Hepatocyte (in vitro differentiated cells): ENCODE measurements at regions not wholly inside any gene's neighbourhood (a gene's known extent, or its start where the extent isn't known, plus 50 kb on each side); places are given as distances from the start of the nearest gene placed in this dataset.

Experiments used
- DNase-seq: peaks from one replicate; pipeline ENCODE4 v3.0.0-alpha.2; 2016; ENCODE audit warnings: low spot score
- H2AFZ ChIP-seq: fragments of 200-600 bp; sonication (generic); 2 replicates; pipeline ENCODE4 v1.6.0; 2016; ENCODE audit warnings: antibody characterized with exemption, mild to moderate bottlenecking
- H3K27ac ChIP-seq: fragments of 200-600 bp; sonication (generic); 2 replicates; pipeline ENCODE4 v1.5.1; 2016; ENCODE audit warnings: mild to moderate bottlenecking
- H3K27me3 ChIP-seq: fragments of 200-600 bp; sonication (generic); 2 replicates; pipeline ENCODE4 v1.6.1; 2016
- H3K36me3 ChIP-seq: fragments of 200-600 bp; sonication (generic); replicated peaks from 2 replicates; pipeline ENCODE4 v1.5.1; 2016; ENCODE audit warnings: low read depth; ENCODE audit not compliant: insufficient read depth
- H3K4me1 ChIP-seq: fragments of 200-600 bp; sonication (generic); 2 replicates; pipeline ENCODE4 v1.5.1; 2016; ENCODE audit warnings: mild to moderate bottlenecking, moderate library complexity; ENCODE audit not compliant: insufficient read depth
- H3K4me2 ChIP-seq: fragments of 200-600 bp; sonication (generic); 2 replicates; pipeline ENCODE4 v1.6.0; 2016
- H3K4me3 ChIP-seq: fragments of 200-600 bp; sonication (generic); 2 replicates; pipeline ENCODE4 v1.5.1; 2016; ENCODE audit warnings: mild to moderate bottlenecking
- H3K79me2 ChIP-seq: fragments of 200-600 bp; sonication (generic); 2 replicates; pipeline ENCODE4 v1.6.0; 2017; ENCODE audit warnings: mild to moderate bottlenecking
- H3K9me2 ChIP-seq: fragments of 200-600 bp; sonication (generic); replicated peaks from 2 replicates; pipeline ENCODE4 v1.6.0; 2017; ENCODE audit warnings: mild to moderate bottlenecking; ENCODE audit not compliant: insufficient read depth
- H3K9me3 ChIP-seq: fragments of 200-600 bp; sonication (generic); 2 replicates; pipeline ENCODE4 v1.5.1; 2016; ENCODE audit warnings: low read depth, mild to moderate bottlenecking
- H4K20me1 ChIP-seq: fragments of 200-600 bp; sonication (generic); 2 replicates; pipeline ENCODE4 v1.6.0; 2016; ENCODE audit warnings: mild to moderate bottlenecking; ENCODE audit not compliant: insufficient read depth, poor library complexity, severe bottlenecking
- EZH2 ChIP-seq: fragments of 200-600 bp; sonication (generic); IDR thresholded peaks from 2 replicates; pipeline ENCODE4 v1.6.1; 2016; ENCODE audit warnings: antibody characterized with exemption, mild to moderate bottlenecking, borderline replicate concordance
- EZH2phosphoT487 ChIP-seq: fragments of 200-600 bp; sonication (generic); IDR thresholded peaks from one replicate; pipeline ENCODE4 v1.6.1; 2018; ENCODE audit warnings: antibody characterized with exemption, mild to moderate bottlenecking, low read depth, moderate library complexity; ENCODE audit not compliant: unreplicated experiment, severe bottlenecking
- WGBS: methylation state at CpG from one replicate; pipeline ENCODE4 v1.1.6; 2016; ENCODE audit warnings: low lambda C conversion rate; ENCODE audit errors: missing lambda C conversion rate; 5-methylcytosine and 5-hydroxymethylcytosine counted together
- TF ChIP-seq, protein P1 (sequence below): fragments of 200-600 bp; sonication (generic); IDR thresholded peaks from 2 replicates; pipeline ENCODE4 v1.5.1; 2016; ENCODE audit warnings: antibody characterized with exemption, mild to moderate bottlenecking; ENCODE audit not compliant: poor library complexity

DNA sequence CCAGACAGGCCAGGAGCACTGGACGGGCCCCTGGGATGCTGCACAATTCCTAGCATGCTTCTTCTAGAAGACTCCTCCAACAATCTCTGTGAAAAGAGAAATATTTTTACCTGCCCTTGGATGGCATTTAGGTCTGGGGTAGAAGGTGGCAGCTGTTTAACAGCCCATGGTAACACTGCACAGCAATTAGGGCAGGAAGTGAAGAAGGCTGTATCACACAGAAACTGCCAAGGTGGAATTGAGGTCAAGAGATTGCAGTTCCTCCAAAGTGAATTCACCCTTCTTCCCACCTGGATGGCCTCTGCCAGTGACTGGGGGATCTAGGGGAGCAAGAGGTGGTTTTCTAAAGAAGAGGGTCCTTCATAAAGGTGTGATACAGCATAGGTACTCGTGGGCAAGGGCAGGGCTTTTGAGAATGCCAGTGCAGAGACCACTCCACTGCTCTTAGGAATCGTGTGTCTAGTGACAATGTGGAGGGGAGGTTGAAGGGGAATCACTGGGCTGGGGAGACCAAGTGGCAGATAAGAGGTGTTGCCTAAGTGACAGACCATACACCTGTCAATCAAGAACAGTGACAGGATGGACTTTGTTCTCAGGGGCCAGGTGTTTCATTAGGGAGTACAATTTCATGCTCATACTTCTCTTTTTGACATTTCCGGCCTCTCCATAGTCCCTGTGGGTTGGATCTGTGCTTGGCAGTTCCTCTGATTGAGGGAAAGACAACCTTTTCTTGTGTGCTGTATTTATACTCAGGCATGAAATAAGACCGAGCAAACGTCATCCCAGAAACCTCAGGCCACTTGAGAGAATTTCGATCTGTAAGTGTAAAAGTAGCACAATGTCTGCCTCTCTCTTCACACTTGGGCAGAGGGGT lies 83.5 kb upstream of the BCL6 start:
- Histone ChIP-seq H3K79me2 (no peaks in the 10 kb centered on the region), H3K27ac (peak overlapping the region; percentile 81), H3K4me1 (peaks cover 16% of the 10 kb centered on the region), H3K36me3 (no peaks in the 10 kb centered on the region), H3K4me2 (no peak overlapping the region), H3K27me3 (no peaks in the 10 kb centered on the region), H2AFZ (no peak overlapping the region), H4K20me1 (no peaks in the 10 kb centered on the region), H3K9me2 (no peaks in the 10 kb centered on the region), H3K9me3 (no peaks in the 10 kb centered on the region), H3K4me3 (no peak overlapping the region)
- peak; percentile 33 for DNase-seq
- TF ChIP-seq EZH2, result no peak
- TF ChIP-seq EZH2phosphoT487, result no peak
- TF ChIP-seq, protein P1, sequence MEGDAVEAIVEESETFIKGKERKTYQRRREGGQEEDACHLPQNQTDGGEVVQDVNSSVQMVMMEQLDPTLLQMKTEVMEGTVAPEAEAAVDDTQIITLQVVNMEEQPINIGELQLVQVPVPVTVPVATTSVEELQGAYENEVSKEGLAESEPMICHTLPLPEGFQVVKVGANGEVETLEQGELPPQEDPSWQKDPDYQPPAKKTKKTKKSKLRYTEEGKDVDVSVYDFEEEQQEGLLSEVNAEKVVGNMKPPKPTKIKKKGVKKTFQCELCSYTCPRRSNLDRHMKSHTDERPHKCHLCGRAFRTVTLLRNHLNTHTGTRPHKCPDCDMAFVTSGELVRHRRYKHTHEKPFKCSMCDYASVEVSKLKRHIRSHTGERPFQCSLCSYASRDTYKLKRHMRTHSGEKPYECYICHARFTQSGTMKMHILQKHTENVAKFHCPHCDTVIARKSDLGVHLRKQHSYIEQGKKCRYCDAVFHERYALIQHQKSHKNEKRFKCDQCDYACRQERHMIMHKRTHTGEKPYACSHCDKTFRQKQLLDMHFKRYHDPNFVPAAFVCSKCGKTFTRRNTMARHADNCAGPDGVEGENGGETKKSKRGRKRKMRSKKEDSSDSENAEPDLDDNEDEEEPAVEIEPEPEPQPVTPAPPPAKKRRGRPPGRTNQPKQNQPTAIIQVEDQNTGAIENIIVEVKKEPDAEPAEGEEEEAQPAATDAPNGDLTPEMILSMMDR, result no peak
- WGBS, result 82% methylated on average over 7 of the region's 7 CpGs

DNA sequence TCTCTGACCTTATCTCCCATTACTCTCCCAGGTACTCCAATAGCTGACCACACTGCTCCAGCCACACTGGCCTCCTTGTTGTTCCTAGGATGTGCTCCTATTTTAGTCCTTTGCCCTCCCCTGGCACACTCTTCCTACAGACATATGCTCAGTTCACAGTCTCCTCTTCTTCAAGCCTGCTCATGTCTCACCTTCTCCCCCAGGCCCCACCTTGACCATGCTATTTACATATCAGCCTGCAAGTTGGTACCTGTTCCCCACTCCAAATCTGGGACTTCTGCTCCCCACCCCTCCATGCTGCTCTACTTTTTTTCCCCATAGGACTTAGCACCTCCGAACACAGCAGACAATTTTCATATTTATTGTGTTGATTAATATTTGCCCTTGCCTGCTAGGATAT lies 84.9 kb upstream of the BCL6 start:
- H2AFZ ChIP-seq, result no peak overlapping the region
- H3K36me3 ChIP-seq, result no peaks in the 10 kb centered on the region
- H3K27me3 ChIP-seq, result no peaks in the 10 kb centered on the region
- H3K79me2 ChIP-seq, result no peaks in the 10 kb centered on the region
- no peak overlapping the region for H3K4me2 ChIP-seq
- H3K4me3 ChIP-seq, result no peak overlapping the region
- no peaks in the 10 kb centered on the region for H4K20me1 ChIP-seq
- no peak overlapping the region for H3K27ac ChIP-seq
- H3K4me1 ChIP-seq, result peaks cover 16% of the 10 kb centered on the region
- 100% methylated on average over 1 of the region's 1 CpG for WGBS
- H3K9me3 ChIP-seq, result no peaks in the 10 kb centered on the region
- no peak for TF ChIP-seq EZH2phosphoT487
- TF ChIP-seq, protein P1, result no peak
- no peak for TF ChIP-seq EZH2
- DNase-seq, result no peak
- H3K9me2 ChIP-seq, result no peaks in the 10 kb centered on the region

DNA sequence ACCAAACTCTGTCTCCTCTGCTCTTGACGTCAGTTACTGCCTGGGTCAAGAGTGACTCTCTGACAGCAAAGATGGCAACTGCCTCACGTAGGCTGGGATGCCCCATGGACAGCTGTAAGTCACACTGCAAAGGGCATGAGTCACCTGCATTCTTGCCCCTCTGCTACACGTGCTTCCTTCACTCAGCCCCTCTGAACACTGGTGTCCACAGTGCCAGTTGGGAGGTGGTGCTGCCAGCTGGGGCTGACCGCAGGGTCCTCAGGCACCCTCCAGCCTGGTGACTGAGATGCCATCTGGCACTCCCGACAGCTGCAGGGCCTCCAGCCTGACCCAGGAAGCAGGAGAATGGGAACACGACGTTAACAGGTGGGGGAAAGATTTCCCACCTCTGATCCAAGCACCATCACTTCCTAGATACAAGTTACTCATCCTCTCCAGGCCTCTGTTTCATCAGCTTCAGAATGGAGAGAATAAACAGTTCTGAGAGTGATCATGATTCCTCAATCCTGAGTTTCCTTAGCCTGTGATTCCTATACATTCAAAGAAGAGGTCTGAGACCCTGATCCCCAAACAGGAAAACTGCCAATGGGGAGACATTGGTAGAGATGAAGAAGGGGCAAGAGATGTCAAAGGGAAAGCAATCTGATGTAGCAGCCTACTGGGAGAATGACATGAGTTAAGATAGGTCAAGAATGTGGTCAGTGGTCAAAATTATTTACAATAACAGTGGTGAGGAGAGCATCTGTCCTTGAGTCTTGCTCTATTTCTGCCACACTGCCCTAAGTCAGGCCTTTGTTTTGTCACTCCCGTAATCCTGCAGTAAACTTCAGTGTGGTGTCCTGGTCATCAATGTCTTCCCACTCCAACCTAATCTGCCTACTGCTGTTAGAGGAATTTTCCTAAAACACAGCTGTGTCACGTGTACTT lies 86.1 kb upstream of the BCL6 start:
- no peak for DNase-seq

More for the DNA sequence above, 86.1 kb upstream of the BCL6 start:
- no peaks in the 10 kb centered on the region for H3K27me3 ChIP-seq
- no peak overlapping the region for H3K4me2 ChIP-seq
- H2AFZ ChIP-seq, result no peak overlapping the region
- WGBS, result 79% methylated on average over 9 of the region's 9 CpGs
- H3K79me2 ChIP-seq, result no peaks in the 10 kb centered on the region
- H3K4me1 ChIP-seq, result peaks cover 16% of the 10 kb centered on the region
- H3K9me2 ChIP-seq, result no peaks in the 10 kb centered on the region
- no peak overlapping the region for H3K4me3 ChIP-seq
- TF ChIP-seq, protein P1, result no peak
- no peak for TF ChIP-seq EZH2phosphoT487
- no peak for TF ChIP-seq EZH2
- no peaks in the 10 kb centered on the region for H4K20me1 ChIP-seq
- H3K36me3 ChIP-seq, result no peaks in the 10 kb centered on the region
- no peak overlapping the region for H3K27ac ChIP-seq
- H3K9me3 ChIP-seq, result no peaks in the 10 kb centered on the region
